DLD1 (cell line): ENCODE measurements at regions not wholly inside any gene's neighbourhood (a gene's known extent, or its start where the extent isn't known, plus 50 kb on each side); places are given as distances from the start of the nearest gene placed in this dataset.
"Not testable (repeated sequence)": the region's sequence is repeated elsewhere in the genome, so short reads cannot be mapped to it uniquely, and the experiment has no call there.

Source experiments
- in situ Hi-C: cut with HindIII; loops from 2 replicates; pipeline ENCODE4 v1.10.0; 2017; ENCODE audit warnings: low sequenced_read_pairs

DNA sequence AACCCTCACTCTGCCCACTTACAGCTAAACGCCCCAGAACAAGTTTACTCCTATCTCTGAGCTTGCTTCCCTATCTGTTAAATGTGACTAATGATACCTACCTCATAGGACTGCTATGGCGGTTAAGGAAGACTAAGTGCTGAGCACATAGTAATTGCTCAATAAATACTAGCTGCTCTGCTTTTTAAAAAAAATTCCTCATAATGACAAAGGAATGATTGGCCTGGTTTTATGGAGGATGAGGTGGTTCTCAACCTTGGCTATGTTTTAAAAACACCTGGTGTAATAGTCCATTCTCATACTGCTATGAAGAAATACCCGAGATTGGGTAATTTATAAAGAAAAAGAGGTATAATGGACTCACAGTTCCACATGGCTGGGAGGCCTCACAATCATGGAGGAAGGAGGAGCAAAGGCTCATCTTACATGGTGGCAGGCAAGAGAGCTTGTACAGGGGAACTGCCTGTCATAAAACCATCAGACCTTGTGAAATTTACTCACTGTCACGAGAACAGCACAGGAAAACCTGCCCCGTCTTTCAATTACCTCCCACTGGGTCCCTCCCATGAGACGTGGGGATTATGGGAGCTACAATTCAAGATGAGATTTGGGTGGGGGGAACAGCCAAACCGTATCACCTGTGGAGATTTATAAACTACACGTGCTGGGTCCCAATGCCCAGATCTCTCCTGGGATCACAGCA, 127.2 kb upstream of the SYT13 start:
- in situ Hi-C loops: no loop called here

DNA sequence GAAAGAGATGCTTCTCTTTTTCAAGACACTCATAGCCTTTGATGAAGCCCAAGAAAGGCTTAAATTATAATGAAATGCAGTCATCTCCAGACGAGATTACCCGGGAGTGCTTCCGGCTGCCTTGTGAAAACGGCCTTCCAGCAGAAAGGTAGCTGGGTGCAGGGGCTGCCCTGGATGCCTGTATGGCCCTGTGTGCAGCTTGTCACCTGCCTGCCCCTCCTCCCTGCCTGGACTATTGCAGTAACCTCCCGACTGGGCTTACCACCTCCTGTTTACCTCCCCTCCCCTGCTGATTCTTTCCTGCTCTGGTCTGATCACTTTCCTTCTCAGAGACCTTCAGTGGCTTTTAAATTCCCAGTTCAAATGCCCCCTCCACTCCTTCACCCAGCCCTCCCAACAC, 126.4 kb upstream of the SYT13 start:
- in situ Hi-C loops: no loop called here

DNA sequence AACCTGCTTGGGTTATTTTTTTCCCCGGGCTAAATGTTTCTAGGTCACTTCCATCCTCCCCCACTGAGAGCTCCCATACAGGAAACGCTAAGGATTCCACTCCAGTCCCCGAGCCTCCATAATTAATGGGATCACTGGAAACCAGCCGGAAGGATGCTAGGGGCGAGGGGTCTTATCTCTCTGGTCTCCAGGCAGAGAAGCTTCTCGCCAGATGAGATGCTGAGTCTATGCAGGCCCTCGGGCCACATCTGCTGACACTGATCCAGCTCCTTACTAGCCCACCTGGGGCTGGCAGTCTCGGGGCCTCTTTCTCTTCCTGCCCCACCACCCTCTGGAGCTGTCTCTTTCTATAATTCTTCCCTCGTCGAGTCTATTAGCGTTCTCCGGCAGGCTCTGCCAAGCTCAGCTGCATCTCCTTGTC, 125.9 kb upstream of the SYT13 start:
- in situ Hi-C loops: no loop called here

DNA sequence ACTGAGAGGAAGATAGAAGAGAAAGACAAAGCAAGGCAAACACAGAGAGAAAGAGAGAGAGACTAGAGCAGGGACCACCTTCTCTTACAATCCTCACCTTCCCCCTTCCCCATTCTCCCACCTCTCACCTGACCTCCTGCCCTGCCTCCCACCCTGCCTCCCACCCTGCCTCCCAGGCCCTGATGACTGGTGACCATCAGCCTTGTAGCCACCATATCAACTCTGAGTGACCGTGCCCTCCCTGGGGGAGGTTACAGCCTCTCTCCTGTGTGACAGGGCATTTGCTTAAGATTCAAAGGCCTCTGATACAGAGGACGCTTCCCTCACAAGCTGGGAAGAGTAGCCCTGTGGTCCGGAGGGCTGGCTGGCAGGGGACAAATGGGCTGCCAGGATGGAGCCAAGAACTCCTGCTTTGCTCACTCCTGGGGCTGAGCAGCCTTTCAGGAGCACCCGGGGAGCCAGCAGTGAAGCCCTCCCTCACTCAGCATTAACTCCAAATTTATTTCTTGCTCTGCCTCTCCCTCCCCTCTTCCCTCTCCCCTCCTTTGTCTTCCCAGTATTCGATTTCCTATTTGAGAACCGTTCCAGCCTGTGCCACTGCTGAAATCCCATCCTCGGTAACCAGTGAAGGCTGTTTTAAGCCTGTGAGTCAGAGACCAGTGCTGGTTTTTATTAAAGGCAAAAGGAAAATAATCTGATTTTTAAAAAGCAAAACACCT, 125.2 kb upstream of the SYT13 start:
- in situ Hi-C loops: no loop called here

DNA sequence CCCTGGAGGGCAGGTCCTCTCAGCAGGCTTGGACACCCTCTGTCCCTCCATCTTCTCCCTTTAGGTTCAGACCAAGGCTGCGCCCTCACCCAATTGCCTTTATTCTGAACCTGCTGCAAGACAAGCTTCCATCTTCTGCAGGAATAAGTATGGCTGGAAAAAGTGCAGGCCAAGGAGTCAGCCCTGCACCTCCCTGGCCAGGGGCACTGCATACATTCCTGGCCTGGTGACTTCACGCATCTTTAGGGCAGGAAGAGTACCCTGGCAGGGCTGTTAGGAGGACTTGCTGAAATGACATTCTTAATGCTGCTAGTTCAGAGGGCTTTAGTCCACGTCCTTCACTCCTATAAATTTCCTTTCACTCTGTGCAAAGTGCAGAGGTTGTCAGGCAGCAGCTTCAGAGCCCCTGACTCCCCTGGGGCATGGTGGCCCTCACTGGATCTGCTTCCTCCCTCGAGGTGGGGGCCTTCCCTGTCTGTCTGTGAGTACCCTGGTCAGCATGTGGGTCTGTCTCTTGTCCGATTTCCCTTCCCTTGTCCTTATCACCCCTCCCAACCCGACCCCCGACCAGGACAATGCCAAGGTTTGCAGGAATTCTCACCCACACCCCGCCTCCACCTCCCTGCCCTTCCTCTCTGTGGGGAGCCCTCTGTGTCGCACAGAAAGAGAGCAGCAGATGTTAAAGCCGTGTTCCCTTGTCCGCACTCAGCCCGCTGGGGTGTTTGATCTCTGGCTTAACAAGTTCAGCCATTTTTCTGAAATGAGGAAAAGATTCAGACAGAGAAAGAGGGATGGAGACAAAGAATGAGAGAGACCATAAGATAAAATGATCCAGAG, 124.5 kb upstream of the SYT13 start:
- in situ Hi-C loops: no loop called here

DNA sequence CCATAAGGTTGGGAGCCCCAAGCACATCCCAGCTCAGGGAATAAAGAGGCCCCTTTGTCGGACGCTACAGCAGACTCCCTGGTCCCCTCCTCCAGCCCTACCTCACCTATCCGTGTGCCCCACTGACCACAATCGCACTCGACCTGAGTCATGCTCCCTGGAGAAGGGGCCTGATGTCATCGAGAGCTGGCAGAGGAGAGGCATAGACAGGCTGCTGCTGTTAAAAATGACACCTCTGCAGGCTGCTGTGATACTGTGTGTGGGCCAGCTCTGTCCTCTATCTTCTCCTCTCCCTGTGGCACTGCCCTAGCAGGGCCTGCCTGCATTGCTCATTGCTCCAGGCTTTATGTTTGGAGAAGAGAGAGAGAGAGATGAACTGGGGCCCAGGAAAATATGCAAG, 123.4 kb upstream of the SYT13 start:
- in situ Hi-C loops: no loop called here

DNA sequence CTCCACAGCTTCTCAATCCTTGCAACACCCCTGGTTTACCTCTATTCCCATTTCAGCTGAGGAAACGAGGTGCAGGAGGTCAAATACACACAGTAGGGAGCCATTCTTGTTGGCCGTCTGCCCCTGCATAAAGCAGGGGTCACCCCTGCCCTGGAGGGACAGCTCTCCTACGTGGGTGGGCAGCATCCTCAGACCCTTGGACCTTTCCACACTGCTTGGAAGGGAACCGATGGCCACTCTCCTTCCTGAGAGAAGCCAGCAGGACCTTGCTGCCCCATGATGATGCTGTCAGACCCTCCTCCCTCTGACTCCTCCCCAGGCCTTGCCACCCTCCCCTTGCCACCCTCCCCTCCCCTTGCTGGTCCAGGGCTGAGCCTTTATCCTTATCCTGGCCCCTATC, 121.1 kb upstream of the SYT13 start:
- in situ Hi-C loops: no loop called here

DNA sequence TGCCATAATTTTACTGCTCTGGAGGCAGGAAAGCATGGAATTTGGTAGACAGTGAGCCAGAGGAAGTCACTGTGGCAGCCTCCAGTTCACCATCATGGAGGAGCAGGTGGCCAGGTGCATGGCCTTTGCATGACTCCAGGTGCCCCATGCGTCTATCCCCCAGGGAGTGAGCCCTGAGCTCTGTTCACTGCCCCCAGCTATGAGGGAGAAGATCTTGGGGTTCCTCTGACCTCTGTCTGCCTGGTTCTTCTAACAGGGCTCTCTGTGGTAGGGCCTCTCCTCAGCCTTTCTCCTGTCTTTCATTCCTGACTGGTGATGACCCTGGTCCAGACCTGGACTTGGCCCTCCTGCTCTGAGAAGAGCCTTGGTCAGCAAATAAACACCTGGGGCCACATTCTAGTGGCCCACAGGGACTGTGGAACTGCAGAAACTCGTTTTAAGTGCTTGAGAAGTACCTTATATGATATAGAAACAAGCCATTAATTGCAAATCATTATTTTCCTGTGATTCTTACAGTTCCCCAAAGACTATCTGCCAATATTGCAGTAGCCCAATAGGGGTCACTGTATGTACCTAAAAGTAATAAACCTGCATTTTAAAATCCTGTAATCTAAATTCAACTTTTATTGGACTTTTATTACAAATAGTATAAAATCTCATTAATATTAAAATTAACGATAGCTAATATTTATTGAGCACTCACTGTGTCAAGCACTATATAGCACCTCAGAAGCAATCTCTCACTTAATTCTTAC, 120.0 kb upstream of the SYT13 start:
- in situ Hi-C loops: no loop called here

DNA sequence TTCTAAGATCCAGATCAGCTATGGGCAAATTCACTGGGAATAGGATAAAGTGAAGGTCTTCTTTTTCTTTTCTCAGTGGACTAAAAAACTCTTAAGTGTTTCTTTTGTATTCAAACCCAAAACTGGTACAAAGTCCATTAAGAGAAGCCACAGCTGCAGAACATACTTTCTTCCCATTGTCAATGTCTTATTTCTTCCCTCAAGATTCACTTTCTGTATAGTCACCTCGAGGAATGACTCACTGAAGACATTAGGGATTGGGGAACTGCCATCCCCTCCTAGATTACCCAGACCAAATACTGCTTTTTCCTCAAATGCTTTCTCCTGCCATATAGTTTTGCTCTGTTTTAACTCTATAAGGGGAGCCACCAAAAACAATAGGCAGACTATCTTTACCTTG, 117.4 kb upstream of the SYT13 start:
- in situ Hi-C loops: not testable (repeated sequence)

DNA sequence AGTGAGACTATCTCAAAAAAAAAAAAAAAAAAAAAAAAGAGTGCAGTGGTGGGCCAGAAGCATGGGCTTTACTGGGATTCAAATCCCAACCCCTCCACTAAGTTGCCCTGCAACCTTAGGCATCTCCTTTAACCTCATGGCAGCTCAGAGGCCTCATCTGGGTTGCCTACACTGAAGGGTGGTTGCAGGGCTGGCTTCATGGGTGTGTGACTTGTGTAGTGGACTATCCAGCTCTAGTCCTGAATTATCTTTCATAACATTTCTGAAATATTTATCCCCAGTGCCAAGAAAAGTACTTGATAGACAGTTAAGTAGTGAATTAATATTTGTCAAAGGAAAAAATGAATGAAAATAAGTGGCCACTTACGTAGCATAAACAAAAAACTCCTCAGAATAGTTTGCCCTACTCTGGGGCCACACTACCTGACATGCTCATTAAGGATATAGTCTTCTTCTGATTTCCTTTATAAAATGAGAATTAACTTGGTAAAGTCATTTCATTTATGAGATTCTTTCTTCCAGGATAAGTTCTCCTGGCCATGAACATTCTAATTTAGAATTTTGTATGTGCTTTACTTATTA, 116.0 kb upstream of the SYT13 start:
- in situ Hi-C loops: no loop called here

DNA sequence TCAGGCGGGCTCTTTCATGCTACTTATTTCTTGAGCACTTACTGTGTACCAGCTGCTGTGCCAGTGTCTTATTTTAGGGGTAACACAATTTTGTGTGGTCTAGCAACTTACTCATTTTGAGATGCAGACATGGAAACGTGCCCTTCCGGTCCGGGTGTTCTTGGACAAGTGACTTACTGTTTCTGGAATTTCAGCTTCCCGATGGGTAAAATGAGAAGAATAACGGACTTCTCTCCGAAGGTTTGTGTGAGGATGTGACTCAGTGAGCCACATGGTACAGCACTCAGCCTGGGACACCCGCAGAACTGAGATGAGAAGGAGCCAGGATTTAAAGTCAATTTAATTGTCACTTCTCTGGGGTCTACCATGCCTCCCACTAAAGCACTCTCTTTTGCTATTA, 114.5 kb upstream of the SYT13 start:
- in situ Hi-C loops: no loop called here

DNA sequence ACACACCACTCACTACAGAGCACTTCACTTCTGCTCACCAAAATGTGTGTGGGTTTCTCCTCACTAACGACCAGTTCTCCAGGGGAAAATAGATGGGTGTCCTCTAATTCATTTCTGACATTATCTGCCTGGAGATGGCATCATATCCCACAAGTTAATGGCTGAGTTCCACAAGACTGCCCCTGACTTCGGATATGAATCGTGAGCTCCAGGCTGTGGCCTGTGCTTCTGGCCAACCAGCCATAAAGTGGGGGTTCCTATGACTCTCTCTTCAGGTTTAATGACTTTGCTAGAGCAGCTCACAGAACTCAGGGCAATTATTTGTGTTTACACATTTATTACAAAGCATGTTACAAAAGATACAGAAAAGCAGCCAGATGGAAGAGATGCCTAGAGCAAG, 113.0 kb upstream of the SYT13 start:
- in situ Hi-C loops: no loop called here

DNA sequence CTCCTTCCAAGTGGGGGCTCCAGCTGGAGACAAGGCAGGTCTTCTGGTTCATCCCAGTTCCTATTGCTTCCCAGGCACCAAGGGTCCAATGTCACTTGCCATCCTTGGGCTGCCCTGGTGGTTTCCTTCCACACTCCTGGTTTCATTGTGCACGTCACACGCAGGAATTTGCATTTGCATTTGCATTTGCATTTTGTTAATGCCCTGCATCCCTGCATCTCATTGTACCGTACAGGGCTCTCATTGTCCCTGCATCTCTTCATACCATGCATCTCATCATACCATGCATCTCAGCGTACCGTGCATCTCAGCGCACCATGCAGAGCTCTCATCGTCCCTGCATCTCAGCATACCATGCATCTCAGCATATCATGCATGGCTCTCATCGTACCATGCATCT, 112.2 kb upstream of the SYT13 start:
- in situ Hi-C loops: no loop called here

DNA sequence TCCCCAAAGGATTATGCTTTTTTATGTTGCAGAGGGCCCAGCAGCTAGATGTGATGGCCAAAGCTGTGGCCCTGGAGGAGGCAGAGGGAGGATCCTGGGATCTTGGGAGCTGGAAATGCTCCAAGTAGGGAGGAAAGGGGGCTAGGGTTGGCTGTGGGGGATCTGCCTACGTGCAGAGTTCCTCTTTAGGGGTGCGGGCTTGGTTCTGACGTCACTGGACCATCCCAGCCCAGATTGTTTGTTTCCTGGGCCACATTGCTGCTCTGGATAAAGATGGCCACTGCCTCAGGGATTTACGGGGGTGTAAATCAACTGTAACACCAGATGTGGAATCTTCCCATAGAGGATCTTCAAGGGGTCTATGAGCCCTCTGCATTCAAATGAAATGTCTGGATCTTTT, 110.3 kb upstream of the SYT13 start:
- in situ Hi-C loops: no loop called here

DNA sequence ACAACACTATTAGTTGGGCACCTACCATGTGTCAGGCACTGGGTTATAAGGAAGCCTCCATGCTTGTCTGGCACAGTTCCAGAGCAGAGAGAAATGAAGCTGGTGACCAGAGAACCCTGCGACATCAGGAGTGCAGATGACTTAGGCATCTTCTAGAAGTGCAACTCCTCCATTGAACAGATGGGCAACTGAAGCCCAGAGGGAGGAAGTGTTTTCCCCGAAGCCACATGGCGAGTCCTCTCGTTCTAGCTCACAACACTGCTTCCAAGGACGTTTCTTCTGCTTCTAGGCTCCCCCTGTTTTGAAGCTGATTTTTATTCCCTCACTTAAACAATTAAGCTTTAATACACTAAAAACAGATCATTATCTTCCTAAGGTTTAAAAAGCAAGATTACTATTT, 109.8 kb upstream of the SYT13 start:
- in situ Hi-C loops: no loop called here

DNA sequence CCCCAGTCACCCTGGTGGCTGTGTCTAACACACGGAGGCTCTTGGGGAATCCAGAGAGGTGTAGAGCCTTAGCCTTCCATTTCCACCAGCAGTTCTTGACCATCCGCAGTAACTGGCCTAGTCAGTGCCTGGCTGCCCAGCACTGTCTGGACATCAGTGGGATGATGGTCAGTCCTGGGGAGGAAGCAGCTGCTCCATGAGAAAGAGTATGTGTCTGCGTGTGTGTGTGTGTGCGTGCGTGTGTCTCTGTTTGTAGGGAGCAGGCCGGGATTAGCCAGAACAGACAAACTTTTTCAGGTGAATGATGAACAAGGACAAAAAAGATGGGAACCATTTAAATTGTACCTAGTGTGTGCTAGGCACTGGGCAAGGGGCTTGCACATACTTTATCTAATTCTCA, 109.3 kb upstream of the SYT13 start:
- in situ Hi-C loops: no loop called here

DNA sequence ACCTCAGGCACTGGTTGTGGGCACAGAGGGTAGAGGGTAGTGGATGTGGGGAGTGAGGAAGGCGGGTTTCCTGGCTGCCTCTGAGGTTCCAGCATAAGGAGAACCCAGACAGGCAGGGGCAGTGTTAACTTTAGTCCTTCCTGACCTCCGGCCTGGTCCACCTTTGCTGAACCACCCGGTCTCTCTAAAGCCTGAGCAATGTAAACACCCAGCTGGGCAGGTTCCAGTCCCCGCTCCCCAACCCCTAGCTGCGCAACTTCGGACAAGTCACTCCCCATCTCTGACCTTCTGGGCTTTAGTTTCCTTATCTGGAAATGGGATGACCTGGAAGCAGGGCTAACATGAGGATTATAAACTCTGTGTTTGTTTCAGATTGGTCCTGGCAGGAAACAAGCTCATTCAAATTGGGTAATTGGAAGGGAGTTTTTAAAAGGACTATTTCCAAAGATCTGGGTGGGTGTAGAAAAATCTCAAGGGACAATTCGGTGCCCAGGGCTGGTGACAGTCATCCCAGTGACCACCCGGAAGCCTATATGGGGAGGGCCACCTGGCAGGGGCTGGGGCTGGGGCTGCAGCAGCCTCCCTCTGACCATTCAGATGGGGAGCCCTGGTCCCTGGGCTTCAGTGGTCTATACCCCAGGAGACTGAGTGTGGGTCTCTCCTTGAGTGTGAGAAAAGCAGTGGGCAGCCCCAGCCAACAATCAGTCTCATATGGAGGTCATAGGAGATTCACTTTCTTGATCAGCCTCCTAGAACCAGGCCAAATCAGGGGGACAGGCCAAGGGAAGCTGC, 108.3 kb upstream of the SYT13 start:
- in situ Hi-C loops: no loop called here

DNA sequence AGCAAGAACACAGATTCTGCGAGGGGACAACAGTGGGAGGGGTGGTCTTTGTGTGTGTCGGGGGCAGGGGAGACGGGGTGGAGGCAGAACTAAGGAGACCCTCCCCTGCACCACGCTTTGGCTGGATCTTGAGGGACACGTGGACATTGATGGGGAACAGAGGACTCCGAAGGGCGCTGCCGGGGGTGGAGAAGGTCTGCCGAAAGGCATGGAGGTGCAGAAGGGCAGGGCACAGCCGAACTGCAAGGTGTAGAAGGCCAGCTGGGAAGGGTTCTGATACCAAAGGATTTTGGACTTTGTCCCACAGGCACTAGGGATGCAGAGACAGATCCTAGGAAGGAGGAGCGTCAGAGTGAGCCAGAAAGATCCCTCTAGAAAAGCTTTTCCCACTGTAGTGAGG, 107.7 kb upstream of the SYT13 start:
- in situ Hi-C loops: no loop called here

DNA sequence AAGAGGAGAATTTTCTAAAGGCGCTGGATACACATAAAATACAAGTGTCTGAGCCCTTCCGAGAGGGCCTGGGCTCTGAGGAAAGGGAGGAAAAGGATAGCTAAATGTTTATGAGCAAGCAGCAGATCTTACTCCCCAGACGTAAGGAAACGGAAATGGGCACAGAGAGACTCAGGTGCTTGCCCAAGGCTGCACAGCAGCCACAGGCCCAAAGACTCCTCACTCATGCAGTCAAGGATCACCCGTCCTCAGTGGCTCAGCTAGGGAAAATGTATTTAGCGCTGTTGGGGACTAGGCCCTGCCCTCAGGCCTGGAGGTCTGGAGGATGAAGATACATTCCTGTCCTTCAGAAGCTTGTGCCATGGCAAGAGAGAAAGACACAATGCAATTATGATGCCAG, 107.2 kb upstream of the SYT13 start:
- in situ Hi-C loops: no loop called here

DNA sequence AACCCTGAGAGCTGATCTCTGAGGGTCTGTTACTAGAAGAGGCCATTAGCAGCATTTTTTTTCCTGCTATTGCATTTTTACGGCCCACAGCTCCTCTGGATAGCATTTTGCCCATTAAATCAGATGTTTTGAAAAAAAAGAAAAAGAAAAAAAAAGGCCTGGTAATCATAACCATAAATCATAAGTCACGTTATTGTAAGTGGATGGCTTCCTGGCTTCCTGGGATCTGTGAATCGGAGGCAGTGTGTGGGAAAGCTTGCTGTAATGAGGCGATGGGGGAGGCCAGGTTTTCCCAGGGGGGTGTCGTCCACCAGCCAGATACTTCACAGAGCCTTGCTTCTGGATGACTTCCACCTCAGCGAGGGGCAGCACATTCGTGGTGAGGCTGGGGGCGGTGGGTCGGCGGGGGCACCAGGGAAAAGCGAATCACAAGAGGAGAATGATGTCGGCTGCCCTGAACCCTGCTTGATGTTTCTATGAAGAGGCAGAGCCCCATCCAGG, 106.5 kb upstream of the SYT13 start:
- in situ Hi-C loops: no loop called here
